Ascending aorta (tissue), 2 donors: ENCODE measurements at regions not wholly inside any gene's neighbourhood (a gene's known extent, or its start where the extent isn't known, plus 50 kb on each side); places are given as distances from the start of the nearest gene placed in this dataset.
"Not testable (repeated sequence)": the region's sequence is repeated elsewhere in the genome, so short reads cannot be mapped to it uniquely, and the experiment has no call there.

ENCODE experiments used
- DNase-seq, 2 donors: peaks; one replicate each; pipeline ENCODE4 v3.0.0-alpha.2; 2019; ENCODE audit warnings: low spot score in 2 of 2
- H3K27ac ChIP-seq, 2 donors: fragments of 200-600 bp; sonication (generic); one replicate each; pipeline ENCODE4 v1.5.1; 2016 to 2017; ENCODE audit warnings: mild to moderate bottlenecking in 1 of 2
- H3K27me3 ChIP-seq: fragments of 200-600 bp; sonication (generic); one replicate; pipeline ENCODE4 v1.5.1; 2017
- H3K36me3 ChIP-seq, 2 donors: fragments of 200-600 bp; sonication (generic); one replicate each; pipeline ENCODE4 v1.5.1; 2016
- H3K4me1 ChIP-seq, 2 donors: fragments of 200-600 bp; sonication (generic); one replicate each; pipeline ENCODE4 v1.5.1; 2016 to 2017; ENCODE audit warnings: mild to moderate bottlenecking in 1 of 2
- H3K4me3 ChIP-seq, 2 donors: fragments of 200-600 bp; sonication (generic); one replicate each; pipeline ENCODE4 v1.5.1; 2016 to 2017; ENCODE audit warnings: mild to moderate bottlenecking in 1 of 2
- H3K9me3 ChIP-seq, 2 donors: fragments of 200-600 bp; sonication (generic); one replicate each; pipeline ENCODE4 v1.5.1; 2016
- intact Hi-C: fragments of 100-400 bp; cut with DNase I; formaldehyde crosslinking; loops from one replicate; pipeline ENCODE4 v1.15.1; 2023
- TF ChIP-seq, protein P1 (sequence below), 3 experiments: fragments of 200-600 bp in 2 of 3; fragments of 450-650 bp in 1 of 3; sonication (generic) in 2 of 3; IDR thresholded peaks; one replicate each; pipeline ENCODE4 v1.5.1; 2016 to 2019; ENCODE audit warnings: antibody characterized with exemption in 3 of 3, mild to moderate bottlenecking in 1 of 3, moderate library complexity in 1 of 3

DNA sequence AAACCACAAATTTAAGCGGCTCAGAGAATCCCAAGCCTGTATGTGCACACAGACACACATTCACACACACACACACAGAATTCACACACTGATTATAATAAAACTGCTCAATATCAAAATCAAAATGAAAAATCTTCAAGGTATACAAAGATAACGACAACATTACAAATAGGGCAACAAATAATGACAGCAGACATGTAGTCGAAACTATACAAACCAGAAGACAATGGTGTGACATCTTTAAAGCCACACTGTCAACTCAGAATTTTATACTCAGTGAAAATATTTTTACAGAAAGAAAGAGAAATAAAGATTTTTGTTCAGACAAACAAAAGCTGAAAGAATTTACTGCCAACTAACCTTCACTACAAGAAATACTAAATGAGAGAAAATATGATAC lies 333.4 kb downstream of the INSIG2 start:
- TF ChIP-seq, protein P1, sequence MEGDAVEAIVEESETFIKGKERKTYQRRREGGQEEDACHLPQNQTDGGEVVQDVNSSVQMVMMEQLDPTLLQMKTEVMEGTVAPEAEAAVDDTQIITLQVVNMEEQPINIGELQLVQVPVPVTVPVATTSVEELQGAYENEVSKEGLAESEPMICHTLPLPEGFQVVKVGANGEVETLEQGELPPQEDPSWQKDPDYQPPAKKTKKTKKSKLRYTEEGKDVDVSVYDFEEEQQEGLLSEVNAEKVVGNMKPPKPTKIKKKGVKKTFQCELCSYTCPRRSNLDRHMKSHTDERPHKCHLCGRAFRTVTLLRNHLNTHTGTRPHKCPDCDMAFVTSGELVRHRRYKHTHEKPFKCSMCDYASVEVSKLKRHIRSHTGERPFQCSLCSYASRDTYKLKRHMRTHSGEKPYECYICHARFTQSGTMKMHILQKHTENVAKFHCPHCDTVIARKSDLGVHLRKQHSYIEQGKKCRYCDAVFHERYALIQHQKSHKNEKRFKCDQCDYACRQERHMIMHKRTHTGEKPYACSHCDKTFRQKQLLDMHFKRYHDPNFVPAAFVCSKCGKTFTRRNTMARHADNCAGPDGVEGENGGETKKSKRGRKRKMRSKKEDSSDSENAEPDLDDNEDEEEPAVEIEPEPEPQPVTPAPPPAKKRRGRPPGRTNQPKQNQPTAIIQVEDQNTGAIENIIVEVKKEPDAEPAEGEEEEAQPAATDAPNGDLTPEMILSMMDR (IDR thresholded peaks at IDR 0.05), result no peak
- no peaks in the 10 kb centered on the region for H3K9me3 ChIP-seq
- H3K36me3 ChIP-seq, result no peaks in the 10 kb centered on the region
- H3K27me3 ChIP-seq, result no peaks in the 10 kb centered on the region
- intact Hi-C loops, result no loop called here
- H3K4me3 ChIP-seq, result no peak overlapping the region
- no peaks in the 10 kb centered on the region for H3K4me1 ChIP-seq
- no peak for DNase-seq
- no peak overlapping the region for H3K27ac ChIP-seq

- no peaks in the 10 kb centered on the region for H3K27me3 ChIP-seq
- intact Hi-C loops, result no loop called here
- no peak overlapping the region for H3K27ac ChIP-seq
- DNase-seq, result no peak
- H3K36me3 ChIP-seq, result no peaks in the 10 kb centered on the region
- TF ChIP-seq, protein P1 (IDR thresholded peaks at IDR 0.05), result no peak
- no peaks in the 10 kb centered on the region for H3K9me3 ChIP-seq
- no peaks in the 10 kb centered on the region for H3K4me1 ChIP-seq
- H3K4me3 ChIP-seq, result no peak overlapping the region
Measured at GRCh38 chr2:118417406-118418120, 329.3 kb downstream of the INSIG2 start.

GRCh38 chr2:118415186-118415585 lies 326.9 kb downstream of the INSIG2 start:
- DNase-seq, H3K4me3 ChIP-seq, intact Hi-C loops: not testable (repeated sequence)

GRCh38 chr2:118403658-118404451 lies 315.6 kb downstream of the INSIG2 start:
- H3K4me1 ChIP-seq, result no peaks in the 10 kb centered on the region
- H3K9me3 ChIP-seq, result no peaks in the 10 kb centered on the region
- H3K27me3 ChIP-seq, result no peaks in the 10 kb centered on the region
- no peak overlapping the region for H3K27ac ChIP-seq
- intact Hi-C loops, result no loop called here
- DNase-seq, result no peak
- no peak overlapping the region for H3K4me3 ChIP-seq
- no peaks in the 10 kb centered on the region for H3K36me3 ChIP-seq
- TF ChIP-seq, protein P1 (IDR thresholded peaks at IDR 0.05), result no peak

More at GRCh38 chr2:118415186-118415585, 326.9 kb downstream of the INSIG2 start:
- H3K4me1 ChIP-seq, H3K27me3 ChIP-seq, H3K9me3 ChIP-seq, H3K36me3 ChIP-seq, H3K27ac ChIP-seq: not testable (repeated sequence)

DNA sequence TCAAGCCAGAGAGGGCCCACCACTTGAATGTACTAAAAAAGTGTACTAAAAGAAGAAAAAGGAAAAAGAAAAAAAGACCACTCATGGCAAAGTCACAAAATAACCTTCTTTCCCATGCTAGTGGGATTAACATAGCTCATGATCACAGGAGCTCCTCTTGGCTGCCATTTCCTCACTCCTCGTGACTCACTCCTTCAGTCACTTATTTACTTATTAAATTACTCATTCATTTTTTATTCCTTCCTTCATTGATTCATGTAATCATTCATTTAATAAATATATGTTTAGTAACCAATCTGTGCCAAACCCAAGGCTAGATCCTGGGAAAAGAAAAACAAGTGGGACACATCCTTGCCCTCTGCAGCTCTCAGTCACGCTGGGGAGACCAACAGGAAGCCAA lies 300.5 kb downstream of the INSIG2 start:
- DNase-seq, result no peak
- intact Hi-C loops, result no loop called here
- Histone ChIP-seq H3K4me3 (no peak overlapping the region), H3K36me3 (no peaks in the 10 kb centered on the region), H3K9me3 (no peaks in the 10 kb centered on the region), H3K4me1 (no peaks in the 10 kb centered on the region), H3K27me3 (no peaks in the 10 kb centered on the region), H3K27ac (no peak overlapping the region)
- TF ChIP-seq, protein P1 (IDR thresholded peaks at IDR 0.05), result no peak

DNA sequence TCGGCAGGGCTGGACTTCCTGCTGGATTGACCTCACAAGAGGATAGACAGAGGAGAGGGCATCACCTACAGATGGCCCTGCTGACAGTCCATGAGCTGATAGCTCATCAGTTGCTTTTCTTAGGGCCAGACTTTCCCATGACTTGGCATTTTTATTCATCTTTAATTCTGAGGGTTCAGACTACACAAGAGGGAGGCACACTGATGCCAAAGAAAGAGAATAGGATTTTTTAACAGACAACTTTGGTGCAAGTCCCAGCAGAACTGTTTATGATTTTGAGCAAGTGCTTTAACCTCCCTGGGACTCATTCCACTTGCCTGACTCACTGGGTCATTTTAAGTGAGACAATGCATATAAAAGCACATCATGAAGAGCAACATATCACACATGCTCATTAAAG lies 299.2 kb downstream of the INSIG2 start:
- Histone ChIP-seq H3K27ac (no peak overlapping the region), H3K4me3 (no peak overlapping the region), H3K27me3 (no peaks in the 10 kb centered on the region), H3K4me1 (no peaks in the 10 kb centered on the region), H3K9me3 (no peaks in the 10 kb centered on the region), H3K36me3 (no peaks in the 10 kb centered on the region)
- TF ChIP-seq, protein P1 (IDR thresholded peaks at IDR 0.05), result no peak
- DNase-seq, result no peak
- intact Hi-C loops, result no loop called here
